ENCODE measurements at regions not wholly inside any gene's neighbourhood (a gene's known extent, or its start where the extent isn't known, plus 50 kb on each side); places are given as distances from the start of the nearest gene placed in this dataset.
A peak's percentile ranks its signal among the peaks of the same experiment; 100 is the strongest.

DNA sequence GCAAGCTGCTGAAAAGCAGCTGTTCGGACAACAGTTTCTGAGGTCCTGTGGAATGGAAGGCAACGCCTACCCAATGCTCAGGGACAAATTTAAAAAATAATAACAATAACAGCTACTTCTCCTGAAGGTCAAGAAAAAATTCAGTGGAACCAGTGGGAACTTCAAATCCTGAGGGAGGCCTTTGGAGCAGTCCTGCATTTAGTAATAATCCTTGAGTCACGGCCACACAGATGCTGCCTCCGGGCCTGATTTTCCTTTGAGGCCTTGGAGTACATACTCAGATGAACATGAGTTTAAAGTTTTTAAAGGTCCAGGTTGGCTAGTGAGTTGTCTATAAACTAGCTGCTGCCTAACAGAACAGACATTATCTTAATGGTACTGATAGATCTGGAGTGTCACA is 268.0 kb downstream of the MSRB3 start:
- DNase-seq (ENCODE audit: low read depth in 1 of 2, low spot score in 1 of 2): no peak

GRCh38 chr12:65556676-65557437 is 267.4 kb upstream of the HMGA2 start:
- peak; percentile 38 to 55 for DNase-seq (ENCODE audit: low read depth in 1 of 2, low spot score in 1 of 2)

DNA sequence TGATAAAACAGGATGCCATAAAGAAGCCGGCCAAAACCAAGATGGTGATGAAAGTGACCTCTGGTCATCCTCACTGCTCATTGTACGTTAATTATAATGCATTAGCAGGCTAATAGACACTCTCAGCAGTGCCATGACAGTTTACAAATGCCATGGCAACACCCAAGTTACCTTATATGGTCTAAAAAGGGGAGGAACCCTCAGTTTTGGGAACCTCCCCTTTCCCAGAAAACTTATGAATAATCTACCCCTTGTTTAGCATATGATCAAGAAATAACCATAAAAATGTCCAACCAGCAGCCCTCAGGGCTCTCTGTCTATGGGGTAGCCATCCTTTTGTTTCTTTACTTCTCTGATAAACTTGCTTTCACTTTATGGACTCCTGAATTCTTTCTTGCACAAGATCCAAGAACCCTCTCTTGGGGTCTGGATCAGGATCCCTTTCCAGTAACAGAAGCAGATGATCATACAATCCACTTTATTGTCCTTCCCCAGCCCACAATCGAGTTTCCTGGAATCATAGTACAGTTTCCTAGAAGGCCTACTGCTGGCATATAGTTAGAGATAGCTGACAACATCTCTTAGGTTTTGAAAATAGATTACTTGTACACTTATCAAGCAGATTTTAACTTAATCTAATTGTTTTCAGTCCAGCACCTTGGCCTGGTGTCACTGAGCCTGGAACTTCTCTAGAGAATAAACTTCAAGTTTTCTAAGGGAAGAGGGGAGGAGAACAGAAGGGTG is 266.7 kb upstream of the HMGA2 start:
- no peak for DNase-seq (ENCODE audit: low read depth in 1 of 2, low spot score in 1 of 2)

GRCh38 chr12:65560286-65560685 is 264.0 kb upstream of the HMGA2 start:
- DNase-seq (ENCODE audit: low read depth in 1 of 2, low spot score in 1 of 2): no peak

DNA sequence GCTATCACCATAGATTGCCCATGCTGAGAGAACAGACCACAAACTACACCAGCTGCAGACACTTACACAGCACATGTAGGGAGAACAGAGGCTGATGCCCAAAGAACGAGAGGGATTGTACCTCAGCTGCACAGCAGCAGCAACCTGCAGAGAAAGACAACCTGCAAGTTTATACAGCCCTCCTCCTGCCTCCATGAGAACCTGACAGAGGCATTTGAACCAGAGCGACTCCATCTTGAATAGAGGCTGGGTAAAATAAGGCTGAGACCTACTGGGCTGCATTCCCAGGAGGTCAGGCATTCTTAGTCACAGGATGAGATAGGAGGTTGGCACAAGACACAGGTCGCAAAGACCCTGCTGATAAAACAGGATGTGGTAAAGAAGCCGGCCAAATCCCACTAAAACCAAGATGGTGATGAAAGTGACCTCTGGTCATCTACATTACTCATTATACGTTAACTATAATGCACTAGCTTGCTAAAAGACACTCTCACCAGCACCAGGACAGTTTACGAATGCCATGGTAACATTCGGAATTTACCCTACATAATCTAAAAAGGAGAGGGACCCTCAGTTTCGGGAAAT is 262.4 kb upstream of the HMGA2 start:
- no peak for DNase-seq (ENCODE audit: low read depth in 1 of 2, low spot score in 1 of 2)

DNA sequence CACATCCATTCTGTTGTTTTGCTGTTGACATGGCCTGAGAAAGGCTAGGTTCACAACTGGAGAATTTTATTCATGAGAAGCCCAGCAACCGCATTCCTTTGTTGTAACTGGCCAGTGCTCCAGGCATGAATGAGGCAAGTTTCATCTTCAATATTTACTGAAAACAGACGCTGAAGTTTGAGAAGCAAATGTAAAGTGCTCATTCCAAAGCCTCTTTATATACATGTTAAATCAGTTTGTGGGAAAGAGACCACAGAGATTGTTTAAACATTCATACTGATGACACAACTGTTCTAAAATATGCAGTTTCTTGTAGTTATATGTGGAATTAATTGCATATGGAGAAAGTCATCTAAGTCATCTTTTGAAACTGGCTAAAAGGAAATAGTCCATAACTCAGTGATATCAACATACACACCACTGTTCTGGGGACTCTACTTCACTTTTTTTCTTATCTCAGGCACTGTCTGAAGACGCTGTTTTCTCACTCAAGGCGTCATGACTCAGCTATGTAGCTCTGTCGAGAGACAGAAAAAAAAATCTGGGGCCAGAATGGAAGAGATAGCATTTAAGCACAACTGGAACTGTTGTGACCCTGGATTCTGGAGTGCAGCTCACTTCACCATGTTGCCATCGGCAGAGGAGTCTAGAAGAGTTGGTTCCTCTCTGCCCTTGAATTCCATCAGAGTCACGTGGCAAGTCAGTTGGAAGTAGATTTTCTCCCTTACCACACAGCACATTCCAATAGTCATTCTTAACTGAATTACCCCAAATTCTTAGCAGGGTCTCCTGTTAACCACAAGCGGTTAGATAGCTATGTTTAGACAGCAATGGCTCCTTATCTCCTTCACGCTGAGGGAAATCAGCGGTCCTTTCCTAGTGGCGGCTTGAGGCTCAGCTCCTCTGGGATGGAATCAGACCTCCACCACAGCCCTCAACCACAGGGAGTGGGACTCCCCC is 258.4 kb upstream of the HMGA2 start:
- DNase-seq (ENCODE audit: low read depth in 1 of 2, low spot score in 1 of 2): no peak

- DNase-seq (ENCODE audit: low read depth in 1 of 2, low spot score in 1 of 2): no peak
These were observed 257.5 kb upstream of the HMGA2 start for GRCh38 chr12:65566751-65567150.

DNA sequence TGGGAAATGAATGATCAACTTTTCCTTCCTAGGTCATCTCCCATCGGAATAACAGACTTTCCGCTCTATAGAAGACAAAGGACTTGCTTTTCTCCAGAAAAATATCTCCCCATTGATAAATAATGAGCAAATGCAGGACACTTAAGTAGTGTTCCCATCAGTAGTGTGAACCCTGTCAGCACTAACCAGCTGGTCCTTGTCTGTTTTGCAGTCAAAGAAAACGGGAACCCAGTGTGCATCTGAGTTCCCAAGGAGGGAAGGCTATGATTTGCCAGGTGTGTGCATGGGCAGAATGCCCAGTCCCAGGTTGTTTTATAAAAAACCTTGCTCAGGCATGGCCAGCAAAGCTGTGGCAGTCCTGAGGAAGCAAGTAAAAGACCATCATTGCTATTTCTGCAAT is 256.5 kb upstream of the HMGA2 start:
- DNase-seq (ENCODE audit: low read depth in 1 of 2, low spot score in 1 of 2): no peak

DNA sequence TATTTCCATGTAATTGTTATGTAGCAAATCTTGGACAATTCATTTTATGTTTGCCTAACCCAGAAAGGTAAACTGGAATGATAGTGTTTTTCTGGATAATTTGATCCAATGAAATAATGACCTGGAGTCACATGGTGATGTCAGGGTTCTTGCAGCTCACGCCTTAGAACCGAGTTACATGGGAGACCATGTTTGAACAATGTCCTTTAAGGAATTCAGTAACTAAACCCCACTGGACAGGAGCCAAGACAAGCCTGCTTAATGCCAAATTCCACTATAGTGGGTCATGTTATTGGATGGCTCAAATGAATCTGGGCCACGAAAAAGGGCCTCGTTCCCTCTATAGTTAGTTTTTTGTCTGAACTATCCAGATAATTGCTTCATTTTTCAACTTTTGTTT is 255.8 kb upstream of the HMGA2 start:
- DNase-seq (ENCODE audit: low read depth in 1 of 2, low spot score in 1 of 2): no peak

- DNase-seq (ENCODE audit: low read depth in 1 of 2, low spot score in 1 of 2): no peak
These were observed 253.7 kb upstream of the HMGA2 start for GRCh38 chr12:65570451-65571130.

DNA sequence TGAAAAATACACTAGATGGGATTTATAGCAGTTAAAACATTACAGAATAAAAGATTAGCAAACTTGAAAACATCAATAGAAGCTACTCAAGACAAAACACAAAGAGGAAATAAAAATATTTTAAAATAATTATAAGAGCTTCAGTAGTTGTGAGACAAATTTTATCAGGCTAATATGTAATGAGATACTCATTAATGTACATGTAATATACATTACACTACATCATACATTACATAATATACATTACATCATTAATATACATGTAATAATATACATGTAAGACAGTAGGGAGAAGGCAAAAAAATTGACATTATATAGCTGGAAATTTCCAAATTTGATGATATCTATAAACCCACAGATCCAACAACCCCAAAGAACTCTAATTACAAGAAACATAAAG is 249.4 kb upstream of the HMGA2 start:
- DNase-seq (ENCODE audit: low read depth in 1 of 2, low spot score in 1 of 2): no peak

GRCh38 chr12:65584016-65584415 is 240.3 kb upstream of the HMGA2 start:
- DNase-seq (ENCODE audit: low read depth in 1 of 2, low spot score in 1 of 2): no peak

- DNase-seq (ENCODE audit: low read depth in 1 of 2, low spot score in 1 of 2): no peak
These were observed 238.4 kb upstream of the HMGA2 start for GRCh38 chr12:65585648-65586602.

DNA sequence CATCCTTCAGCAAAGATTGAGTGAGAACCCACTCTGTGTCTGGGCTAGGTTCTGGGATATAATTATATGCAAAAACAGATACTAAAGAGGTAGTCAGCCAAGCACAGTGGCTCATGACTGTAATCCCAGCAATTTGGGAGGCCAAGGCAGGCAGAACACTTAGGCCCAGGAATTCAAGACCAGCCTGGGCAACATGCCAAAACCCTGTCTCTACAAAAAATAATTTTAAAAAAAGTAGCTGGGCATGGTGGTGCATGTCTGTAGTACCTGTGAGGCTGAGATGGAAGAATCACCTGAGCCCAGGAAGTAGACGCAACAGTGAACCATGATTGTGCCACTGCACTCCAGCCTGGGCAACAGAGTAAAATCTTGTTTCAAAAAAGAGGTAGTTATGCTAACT is 237.5 kb upstream of the HMGA2 start:
- no peak for DNase-seq (ENCODE audit: low read depth in 1 of 2, low spot score in 1 of 2)

DNA sequence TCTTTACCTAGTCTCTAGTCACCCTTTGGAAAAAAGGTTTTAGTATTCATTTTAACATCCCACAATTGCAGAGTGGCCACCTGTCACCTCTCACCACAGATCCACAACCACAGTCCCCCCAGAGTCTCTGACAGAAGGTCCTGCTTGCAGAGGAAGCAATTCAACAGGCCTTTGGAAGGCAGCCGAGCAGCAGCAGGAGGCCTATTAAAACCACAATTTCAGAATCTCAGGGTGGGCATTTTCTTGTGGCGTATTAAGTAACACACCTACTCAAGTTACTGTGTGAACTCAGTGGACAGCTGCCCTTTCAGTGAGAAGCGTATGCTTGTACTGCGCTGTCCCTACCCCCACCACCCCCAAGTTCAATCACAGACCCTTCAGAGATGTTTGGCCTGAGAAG is 234.0 kb upstream of the HMGA2 start:
- no peak for DNase-seq (ENCODE audit: low read depth in 1 of 2, low spot score in 1 of 2)

DNA sequence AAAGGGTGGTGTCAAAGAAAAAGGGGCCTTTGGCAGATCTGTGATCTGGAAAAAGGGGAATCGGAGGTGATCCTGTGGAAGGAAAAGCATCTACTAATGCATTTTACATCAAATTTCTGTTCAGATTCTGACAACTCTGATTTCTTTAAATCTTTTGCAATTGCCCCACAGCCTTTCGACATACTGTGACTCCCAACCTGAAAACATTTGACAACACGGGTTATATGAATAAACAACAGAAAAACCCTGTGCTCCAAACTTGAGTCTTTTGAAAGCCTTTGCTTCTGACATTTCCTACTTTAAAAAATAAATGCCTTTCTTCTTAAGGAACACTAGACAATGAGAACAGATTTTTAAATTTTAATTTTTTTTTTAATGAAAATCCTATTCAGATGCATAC is 231.9 kb upstream of the HMGA2 start:
- DNase-seq (ENCODE audit: low read depth in 1 of 2, low spot score in 1 of 2): no peak

GRCh38 chr12:65593239-65593701 is 231.0 kb upstream of the HMGA2 start:
- DNase-seq (ENCODE audit: low read depth in 1 of 2, low spot score in 1 of 2): no peak

DNA sequence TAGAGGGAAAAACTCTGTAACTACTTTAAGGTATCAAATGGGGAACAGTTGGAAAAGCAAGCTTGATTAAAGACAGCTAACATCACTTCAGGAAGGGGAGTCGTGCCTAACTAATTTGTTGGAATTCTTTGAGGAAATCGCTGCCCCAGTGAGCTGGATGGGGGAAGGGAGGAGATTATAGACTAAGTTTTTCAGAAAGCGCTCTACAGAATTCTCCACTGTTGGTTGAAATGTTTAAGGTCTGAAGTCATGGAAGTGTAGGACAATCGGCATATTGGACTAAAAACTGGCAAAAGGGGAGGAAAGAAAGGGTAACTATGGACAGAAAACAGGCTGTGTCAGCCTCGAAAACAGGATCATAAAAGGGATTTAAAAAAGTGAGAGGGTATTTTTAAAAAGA is 229.9 kb upstream of the HMGA2 start:
- DNase-seq (ENCODE audit: low read depth in 1 of 2, low spot score in 1 of 2): no peak

DNA sequence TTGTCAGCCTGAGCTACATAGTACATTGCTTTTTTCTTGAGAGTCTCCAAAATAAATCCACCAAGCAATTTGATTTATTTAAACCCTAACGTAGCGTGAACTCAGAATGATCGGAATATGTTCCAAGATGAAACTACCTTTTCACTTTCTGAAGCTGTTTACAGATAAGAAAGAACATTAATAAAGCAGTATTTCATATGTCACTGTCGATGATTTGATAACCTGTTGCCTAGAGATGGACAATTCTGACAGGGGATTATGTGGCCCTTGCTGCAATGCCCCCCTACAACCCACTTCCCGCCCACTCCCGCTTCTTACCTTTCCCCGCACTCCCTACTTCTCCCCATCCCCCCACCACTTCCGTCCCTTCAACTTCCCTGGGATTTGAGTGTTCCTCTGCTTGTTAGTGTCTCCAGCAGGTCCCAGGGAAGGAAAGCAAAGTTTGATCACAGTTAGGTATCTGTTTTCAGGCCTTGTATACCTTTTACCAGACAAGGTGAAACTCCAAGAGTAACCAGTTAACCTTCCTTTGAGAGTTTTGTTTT is 229.2 kb upstream of the HMGA2 start:
- no peak for DNase-seq (ENCODE audit: low read depth in 1 of 2, low spot score in 1 of 2)

All from activated CD4-positive, alpha-beta T cell treated with anti-CD3 and anti-CD28 coated beads, Interleukin-2, amount 50 U/mL, for 24 hours (primary cell).